Effector memory CD4-positive, alpha-beta T cell (primary cell): ENCODE measurements at regions not wholly inside any gene's neighbourhood (a gene's known extent, or its start where the extent isn't known, plus 50 kb on each side); places are given as distances from the start of the nearest gene placed in this dataset.

Experiments
- DNase-seq, 3 donors: peaks; one replicate each; pipeline ENCODE4 v3.0.0-alpha.2; 2020
- H3K27ac ChIP-seq: 2 replicates; pipeline ENCODE4 v1.7.0; 2013; ENCODE audit warnings: mild to moderate bottlenecking, low read length, moderate library complexity; ENCODE audit not compliant: insufficient read depth, poor library complexity, severe bottlenecking
- H3K27me3 ChIP-seq: replicated peaks from 2 replicates; pipeline ENCODE4 v1.7.0; 2013; ENCODE audit warnings: mild to moderate bottlenecking, low read length; ENCODE audit not compliant: insufficient read depth, control insufficient read depth, poor library complexity, severe bottlenecking
- H3K36me3 ChIP-seq: 2 replicates; pipeline ENCODE4 v1.7.0; 2013; ENCODE audit warnings: mild to moderate bottlenecking, low read length, moderate library complexity; ENCODE audit not compliant: control insufficient read depth, insufficient read depth
- H3K4me1 ChIP-seq: 2 replicates; pipeline ENCODE4 v1.7.0; 2013; ENCODE audit warnings: low read length, mild to moderate bottlenecking; ENCODE audit not compliant: control insufficient read depth, insufficient read depth, poor library complexity, severe bottlenecking
- H3K4me3 ChIP-seq: 2 replicates; pipeline ENCODE4 v1.7.0; 2013; ENCODE audit warnings: low read length, low read depth, mild to moderate bottlenecking; ENCODE audit not compliant: insufficient read depth, poor library complexity, severe bottlenecking
- H3K9me3 ChIP-seq: 2 replicates; pipeline ENCODE4 v1.7.0; 2013; ENCODE audit warnings: mild to moderate bottlenecking, low read length, moderate library complexity; ENCODE audit not compliant: control insufficient read depth

DNA sequence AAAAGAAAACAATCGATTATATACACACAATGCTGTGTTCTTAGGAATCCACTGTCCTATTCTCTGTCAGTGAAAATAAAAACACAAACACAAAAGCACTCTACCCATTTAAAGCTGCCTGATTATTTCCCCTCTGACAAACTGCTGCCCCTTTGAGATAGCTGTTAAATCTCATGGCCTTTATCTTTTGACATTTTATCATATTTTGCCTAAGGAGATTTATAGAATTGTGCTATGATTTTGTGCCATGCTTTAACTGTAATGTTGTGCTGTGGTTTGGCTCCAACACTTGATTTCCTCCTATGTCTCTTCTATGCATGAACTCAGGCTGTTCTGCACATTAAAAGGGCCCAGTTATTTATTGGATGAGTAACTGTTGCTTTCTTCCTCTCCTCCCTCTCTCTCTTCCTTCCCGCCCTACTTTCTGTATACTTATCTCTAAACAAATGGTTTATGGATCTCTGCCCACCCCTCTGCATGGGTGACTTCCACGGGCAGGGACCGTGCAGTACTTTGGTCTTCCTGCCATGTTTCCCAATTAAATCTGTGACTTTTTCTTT is 1096.6 kb downstream of the TSN start:
- H3K4me1 ChIP-seq, result no peaks in the 10 kb centered on the region
- no peak for DNase-seq
- H3K9me3 ChIP-seq, result no peaks in the 10 kb centered on the region
- H3K27ac ChIP-seq, result no peak overlapping the region
- H3K27me3 ChIP-seq, result no peaks in the 10 kb centered on the region
- no peaks in the 10 kb centered on the region for H3K36me3 ChIP-seq
- no peak overlapping the region for H3K4me3 ChIP-seq

DNA sequence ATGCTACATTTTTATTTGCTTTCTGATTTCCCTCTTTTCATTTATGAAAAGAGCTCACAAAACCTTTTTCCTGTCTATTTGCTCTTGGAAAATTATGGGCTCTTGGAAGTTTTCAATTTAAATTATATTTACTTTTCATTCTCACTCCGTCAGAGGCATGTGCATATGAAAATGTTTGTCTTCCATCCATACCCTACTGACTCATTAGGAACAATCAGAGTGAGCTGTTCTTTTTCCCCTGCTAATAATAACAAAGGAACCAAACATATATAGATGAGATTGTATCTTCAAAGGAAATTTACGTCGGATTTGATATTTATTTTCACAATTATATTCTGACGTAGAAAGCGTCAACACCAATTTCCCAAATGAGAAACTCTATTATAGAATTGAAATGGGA is 1101.2 kb downstream of the TSN start:
- H3K27ac ChIP-seq, result no peak overlapping the region
- H3K36me3 ChIP-seq, result no peaks in the 10 kb centered on the region
- DNase-seq, result no peak
- no peaks in the 10 kb centered on the region for H3K9me3 ChIP-seq
- H3K27me3 ChIP-seq, result no peaks in the 10 kb centered on the region
- H3K4me3 ChIP-seq, result no peak overlapping the region
- no peaks in the 10 kb centered on the region for H3K4me1 ChIP-seq

DNA sequence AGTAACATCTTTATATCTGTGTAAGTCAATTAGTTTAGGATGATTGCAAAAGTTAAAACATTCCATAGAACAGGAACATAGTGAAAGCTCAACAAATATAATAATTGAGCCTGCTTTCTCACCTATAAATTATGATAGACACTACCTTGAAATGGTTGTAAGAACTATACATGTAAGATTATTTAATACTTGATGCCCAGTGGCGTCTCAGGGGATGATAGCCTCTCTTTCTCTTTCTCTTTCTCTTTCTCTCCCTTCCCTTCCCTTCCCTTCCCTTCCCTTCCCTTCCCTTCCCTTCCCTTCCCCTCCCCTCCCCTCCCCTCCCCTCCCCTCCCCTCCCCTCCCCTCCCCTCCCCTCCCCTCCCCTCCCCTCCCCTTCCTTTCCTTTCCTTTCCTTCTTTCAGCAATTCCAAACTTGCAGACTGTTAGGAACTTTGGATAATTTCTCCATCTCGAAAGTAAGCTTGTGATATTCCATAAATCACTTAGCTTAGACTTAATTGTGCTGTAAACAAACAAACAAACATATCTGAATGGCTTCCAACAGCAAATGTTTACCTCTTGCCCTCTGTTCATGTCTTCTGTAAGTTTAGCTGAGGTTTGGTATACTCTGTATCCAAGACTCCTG is 1102.7 kb downstream of the TSN start:
- no peaks in the 10 kb centered on the region for H3K27me3 ChIP-seq
- no peaks in the 10 kb centered on the region for H3K36me3 ChIP-seq
- DNase-seq, result no peak
- H3K4me1 ChIP-seq, result no peaks in the 10 kb centered on the region
- no peak overlapping the region for H3K4me3 ChIP-seq
- no peak overlapping the region for H3K27ac ChIP-seq
- no peaks in the 10 kb centered on the region for H3K9me3 ChIP-seq

DNA sequence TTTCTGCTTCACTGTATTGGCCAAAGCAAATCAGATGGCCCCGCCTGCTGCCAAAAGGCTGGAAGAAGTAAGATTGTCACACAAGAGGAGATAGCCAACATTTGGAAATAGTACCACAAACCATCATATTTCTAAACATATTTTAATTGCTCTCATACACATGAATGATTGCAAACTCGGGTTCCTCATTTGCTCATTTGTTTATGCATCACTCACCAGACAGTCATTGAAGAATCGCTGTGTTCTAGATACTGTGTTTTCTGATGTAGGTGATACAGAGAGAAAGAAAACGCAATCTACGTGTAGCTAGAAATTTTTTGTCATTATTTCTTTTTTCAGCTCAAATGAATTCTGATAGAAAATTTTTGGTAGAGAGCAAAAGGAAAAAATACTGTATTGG is 1103.4 kb downstream of the TSN start:
- Histone ChIP-seq H3K4me3 (no peak overlapping the region), H3K27me3 (no peaks in the 10 kb centered on the region), H3K36me3 (no peaks in the 10 kb centered on the region), H3K27ac (no peak overlapping the region), H3K4me1 (no peaks in the 10 kb centered on the region), H3K9me3 (no peaks in the 10 kb centered on the region)
- no peak for DNase-seq

DNA sequence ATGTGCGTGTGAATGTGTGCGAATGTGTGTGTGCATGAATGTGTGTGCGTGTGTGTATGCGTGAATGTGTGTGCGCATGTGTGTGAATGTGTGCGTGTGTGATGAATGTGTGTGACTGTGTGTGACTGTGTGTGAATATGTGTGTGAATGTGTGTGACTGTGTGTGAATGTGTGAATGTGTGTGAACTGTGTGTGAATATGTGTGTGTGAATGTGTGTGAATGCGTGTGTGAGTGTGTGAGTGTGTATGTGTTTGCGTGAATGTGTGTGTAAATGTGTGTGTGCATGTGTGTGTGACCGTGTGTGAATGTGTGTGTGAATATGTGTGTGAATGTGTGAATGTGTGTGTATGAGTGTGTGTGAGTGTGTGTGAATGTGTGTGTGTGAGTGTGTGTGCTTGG is 1103.8 kb downstream of the TSN start:
- DNase-seq, result no peak
- Histone ChIP-seq H3K4me3 (no peak overlapping the region), H3K27ac (no peak overlapping the region), H3K36me3 (no peaks in the 10 kb centered on the region), H3K27me3 (no peaks in the 10 kb centered on the region), H3K9me3 (no peaks in the 10 kb centered on the region), H3K4me1 (no peaks in the 10 kb centered on the region)

DNA sequence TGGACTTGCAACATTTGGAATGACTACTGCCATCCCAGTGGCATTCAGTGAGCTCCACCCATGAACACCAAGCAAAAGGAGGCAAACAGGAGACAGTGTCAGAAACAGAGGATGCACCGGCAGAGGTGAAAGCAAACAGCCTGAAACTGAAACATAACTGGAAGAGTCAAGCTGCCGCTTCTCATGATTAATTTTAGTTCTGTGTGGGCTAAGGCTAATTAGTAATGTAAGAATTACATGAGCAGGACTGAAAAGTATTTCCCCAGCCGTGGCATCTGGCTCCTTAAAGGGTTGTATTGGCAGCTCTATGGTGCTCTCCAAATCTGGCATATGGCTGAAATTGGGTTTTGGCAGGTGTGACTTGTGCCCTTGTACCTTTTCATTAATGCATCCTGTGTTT is 1108.1 kb downstream of the TSN start:
- no peak for DNase-seq
- Histone ChIP-seq H3K36me3 (no peaks in the 10 kb centered on the region), H3K27me3 (no peaks in the 10 kb centered on the region), H3K9me3 (no peaks in the 10 kb centered on the region), H3K27ac (no peak overlapping the region), H3K4me1 (no peaks in the 10 kb centered on the region), H3K4me3 (no peak overlapping the region)

DNA sequence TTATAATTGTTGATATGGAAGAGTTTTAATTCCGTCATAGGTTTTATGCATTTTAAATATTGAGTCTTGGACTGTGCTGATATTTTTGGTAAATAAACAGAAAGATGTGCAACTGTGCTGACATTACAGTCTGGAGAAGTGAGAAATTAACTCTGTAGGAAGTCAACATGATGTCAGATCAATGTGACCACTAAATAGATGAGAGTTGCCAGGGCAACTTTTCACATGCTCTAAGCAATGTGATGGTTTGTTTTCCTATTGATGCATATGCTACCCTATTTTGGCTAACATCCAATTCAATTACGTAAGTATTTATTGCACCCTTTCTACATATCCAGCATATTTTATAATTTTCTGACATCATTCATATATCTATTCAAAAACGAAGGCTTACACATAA is 1109.3 kb downstream of the TSN start:
- Histone ChIP-seq H3K27me3 (no peaks in the 10 kb centered on the region), H3K4me1 (no peaks in the 10 kb centered on the region), H3K4me3 (no peak overlapping the region), H3K27ac (no peak overlapping the region), H3K36me3 (no peaks in the 10 kb centered on the region), H3K9me3 (no peaks in the 10 kb centered on the region)
- no peak for DNase-seq

DNA sequence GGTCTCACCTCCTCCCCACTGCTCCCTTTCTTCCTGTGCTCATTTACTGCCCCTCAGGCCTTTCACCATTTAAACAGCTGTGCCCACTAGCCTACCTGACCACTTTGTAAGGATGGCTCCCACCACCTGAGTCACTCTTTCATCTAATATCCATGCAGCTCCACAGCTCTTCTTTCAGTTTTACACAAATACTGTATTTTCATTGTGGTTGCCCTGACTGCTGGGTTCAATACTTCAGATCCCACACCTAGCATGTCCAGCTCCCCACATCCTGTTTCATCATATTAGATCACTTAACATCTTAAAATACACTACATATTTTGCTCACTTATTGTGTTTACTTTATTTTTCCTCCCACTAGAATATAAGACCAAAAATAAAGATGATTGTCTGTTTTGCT is 1110.6 kb downstream of the TSN start:
- H3K27ac ChIP-seq, result no peak overlapping the region
- H3K4me1 ChIP-seq, result no peaks in the 10 kb centered on the region
- H3K27me3 ChIP-seq, result no peaks in the 10 kb centered on the region
- no peak overlapping the region for H3K4me3 ChIP-seq
- H3K9me3 ChIP-seq, result no peaks in the 10 kb centered on the region
- no peaks in the 10 kb centered on the region for H3K36me3 ChIP-seq
- no peak for DNase-seq

DNA sequence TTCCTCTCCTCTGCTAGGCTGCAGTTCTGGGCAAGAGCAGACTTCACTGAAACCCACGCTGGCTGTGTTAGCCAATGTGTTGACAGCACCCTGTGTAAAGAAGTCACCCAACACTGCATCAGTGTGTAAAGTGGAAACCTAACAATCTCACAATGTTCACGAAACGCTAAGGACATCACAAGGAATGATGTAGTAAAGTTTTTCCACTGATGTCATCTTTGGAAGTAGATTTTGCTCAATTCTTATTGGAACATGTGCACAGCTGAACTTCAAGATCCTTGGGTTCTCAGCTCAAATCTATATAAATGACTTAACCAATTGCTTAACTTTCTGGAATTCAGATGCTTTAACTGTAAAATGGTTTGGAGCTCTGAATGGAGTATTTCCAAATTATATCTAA is 1112.5 kb downstream of the TSN start:
- Histone ChIP-seq H3K4me1 (no peaks in the 10 kb centered on the region), H3K36me3 (no peaks in the 10 kb centered on the region), H3K27ac (no peak overlapping the region), H3K4me3 (no peak overlapping the region), H3K9me3 (no peaks in the 10 kb centered on the region), H3K27me3 (no peaks in the 10 kb centered on the region)
- no peak for DNase-seq

DNA sequence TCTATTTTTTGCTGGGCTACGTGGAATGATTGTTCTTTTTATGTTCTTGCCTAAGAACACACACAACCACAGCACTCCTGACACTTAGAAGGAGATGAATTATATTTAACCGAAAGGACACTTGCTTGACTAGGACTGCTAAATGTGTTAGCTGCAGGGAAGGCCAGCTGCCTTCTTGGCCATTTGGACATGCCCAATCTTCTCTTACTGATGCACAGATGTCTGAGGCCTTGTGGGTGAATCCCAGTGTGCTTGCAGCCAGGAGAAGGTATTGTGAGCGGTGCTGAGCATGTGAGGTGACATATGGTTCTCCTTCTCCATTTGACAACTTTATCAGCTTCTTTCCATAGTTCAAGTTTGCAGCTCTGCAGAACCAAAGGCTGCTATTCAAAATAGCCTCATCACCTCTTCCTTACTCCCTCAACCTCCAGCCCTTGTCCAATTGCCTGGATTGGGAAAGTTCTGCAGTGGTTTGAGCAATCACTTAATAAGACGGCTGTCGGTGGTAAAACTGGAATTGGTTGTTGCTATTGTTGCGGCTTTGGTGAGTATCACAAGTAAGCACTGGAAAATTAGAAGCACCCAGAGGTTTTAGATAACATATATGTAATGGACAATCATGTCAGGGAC is 1113.3 kb downstream of the TSN start:
- no peaks in the 10 kb centered on the region for H3K4me1 ChIP-seq
- no peaks in the 10 kb centered on the region for H3K27me3 ChIP-seq
- H3K27ac ChIP-seq, result no peak overlapping the region
- DNase-seq, result no peak
- H3K4me3 ChIP-seq, result no peak overlapping the region
- H3K36me3 ChIP-seq, result no peaks in the 10 kb centered on the region
- H3K9me3 ChIP-seq, result no peaks in the 10 kb centered on the region
